DMS 273 (cell line): ENCODE measurements at regions not wholly inside any gene's neighbourhood (a gene's known extent, or its start where the extent isn't known, plus 50 kb on each side); places are given as distances from the start of the nearest gene placed in this dataset.
"Not testable (repeated sequence)": the region's sequence is repeated elsewhere in the genome, so short reads cannot be mapped to it uniquely, and the experiment has no call there.

Experiments used
- DNase-seq: peaks from one replicate; lab custom pipeline; 2025; ENCODE audit not compliant: unreplicated experiment; lab: John Stamatoyannopoulos, UW

DNA sequence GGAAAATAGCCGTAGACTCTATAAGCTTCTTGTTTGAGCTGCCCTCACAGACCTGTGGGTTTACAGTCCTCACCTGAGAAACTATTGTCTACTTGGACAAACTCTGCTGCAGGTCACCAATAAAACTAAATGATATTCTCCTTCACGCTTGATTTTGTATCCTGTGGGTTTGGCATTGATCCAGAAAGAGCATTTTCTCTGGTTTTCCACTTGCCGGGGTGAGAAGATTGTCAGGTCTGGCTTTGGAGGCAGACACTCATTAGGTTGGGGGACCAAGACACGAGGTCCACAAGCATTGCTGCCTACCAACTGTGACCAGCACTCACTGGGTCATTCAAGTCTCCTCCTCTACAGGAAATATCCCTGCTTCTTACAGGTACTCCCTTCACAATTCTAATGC, 68.5 kb downstream of the CDC14C start:
- DNase-seq: no peak

DNA sequence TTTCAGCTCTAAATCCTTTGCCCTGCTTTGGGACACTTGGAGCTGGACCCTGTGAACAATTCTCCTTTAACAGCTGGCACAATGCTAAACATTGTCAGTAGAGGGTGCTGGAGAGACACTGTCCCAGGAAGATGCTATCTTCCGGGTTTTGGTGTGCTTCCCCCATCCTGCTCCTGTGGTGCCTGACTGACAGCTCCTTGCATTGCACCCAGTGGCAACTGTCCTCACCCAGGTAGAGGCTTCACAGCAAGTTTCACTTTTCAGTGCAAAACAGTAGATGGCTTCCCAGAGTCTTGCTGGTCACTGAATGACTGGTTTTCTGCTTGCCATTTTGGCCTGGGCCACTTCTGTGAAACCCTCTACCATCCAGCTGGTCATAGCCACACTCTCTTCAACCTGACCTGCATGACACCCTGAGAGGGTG, 77.3 kb downstream of the CDC14C start:
- DNase-seq: peak; percentile 81

- DNase-seq: no peak
Measured at GRCh38 chr7:49010717-49011116, 86.4 kb downstream of the CDC14C start.

DNA sequence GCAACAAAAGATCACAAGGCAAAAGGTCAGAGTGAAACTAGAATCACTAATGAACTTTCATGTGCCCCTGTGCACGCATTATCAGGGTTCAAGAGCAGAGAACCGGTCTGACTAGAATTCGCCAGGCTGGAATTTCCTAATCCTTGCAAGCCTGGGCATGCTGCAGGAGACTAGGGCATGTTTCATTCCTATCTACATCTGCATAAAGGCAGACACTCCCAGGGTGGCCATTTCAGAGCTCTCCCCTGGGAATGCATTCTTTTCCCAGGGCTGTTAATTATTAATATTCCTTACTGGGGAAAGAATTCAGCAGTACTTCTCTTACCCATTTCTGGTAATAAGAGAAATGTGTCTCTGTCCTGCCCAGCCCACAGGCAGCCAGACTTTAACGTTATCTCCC, 90.5 kb downstream of the CDC14C start:
- DNase-seq: no peak

DNA sequence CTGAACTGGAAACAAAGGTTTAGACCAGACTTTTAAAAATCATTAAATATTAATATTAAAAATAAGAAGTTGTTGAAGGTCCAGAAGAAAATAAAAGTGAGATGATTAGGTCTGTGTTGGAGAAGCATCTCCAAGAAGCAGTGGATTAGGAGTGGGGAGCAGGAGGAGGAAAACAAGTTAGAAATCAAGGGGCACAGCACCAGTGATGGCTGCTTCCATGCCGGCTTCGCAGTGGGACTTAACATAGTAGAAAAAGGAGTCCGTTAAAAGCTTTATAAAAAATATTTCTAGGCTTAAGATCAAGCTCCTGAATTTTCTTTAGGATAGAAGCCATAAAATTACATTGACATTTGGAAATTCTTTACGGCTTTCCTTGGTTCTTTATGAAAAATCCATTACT, 95.8 kb downstream of the CDC14C start:
- no peak for DNase-seq

DNA sequence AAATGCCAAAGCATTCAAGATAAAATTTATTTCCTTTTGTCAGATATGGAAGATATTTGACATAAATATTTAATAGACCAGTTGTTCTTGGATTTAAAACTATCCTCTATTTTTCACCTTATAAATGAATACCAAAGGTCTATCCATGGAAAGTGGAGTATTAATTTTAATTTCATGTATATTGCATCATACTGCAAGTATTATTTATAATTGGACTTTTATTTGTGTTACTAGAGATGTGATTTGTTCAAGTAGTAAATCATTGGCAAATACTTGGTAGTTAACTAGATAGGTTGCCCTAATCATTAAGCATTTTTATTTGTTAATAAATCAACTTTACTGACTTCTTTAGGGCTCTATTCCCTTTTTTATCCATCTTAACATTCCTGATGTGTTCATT, 98.1 kb downstream of the CDC14C start:
- no peak for DNase-seq

DNA sequence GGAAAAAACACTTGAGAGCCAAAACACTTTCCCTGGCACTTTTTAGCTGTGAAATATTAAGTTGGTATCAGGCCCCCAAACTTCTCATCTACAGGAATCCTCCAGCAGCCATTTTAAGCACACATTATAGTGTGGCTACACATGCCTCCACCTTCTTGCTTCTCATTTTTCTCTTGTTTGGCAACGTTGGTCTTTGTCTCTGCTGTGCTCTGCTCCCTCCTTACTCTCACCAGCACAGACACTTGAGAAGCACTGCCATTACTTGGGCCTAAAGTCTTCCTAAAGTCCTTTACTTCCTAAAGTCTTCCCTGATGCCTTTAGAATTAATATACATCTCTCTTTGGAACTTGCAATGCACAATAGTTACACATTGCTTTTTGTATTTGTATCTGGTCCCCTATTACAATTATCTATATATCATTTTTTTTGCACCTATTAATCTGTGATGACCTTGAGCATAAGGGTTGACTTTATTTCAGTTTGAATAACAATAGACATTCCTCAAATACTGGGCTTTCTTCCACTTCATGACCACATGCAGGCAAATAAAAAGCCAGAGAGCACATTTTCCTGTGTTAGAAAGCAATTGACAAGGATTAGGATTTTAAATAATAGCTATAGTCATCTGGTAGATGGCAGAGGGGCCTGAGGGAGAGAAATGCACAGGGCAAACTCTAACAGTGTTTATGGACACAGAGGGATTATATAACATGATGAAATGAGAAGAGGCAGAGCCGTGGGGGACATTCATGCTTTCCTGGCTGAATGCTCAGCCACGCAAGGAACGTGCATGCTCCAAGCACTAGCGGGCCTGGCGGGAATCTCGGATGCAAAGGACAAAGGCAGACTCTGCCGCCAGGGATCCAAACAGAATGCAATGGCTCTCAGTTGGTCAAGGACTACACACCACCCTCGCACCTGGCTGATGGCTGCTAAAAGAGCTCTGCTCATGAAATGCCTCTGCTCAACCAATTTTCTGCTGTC, 99.3 kb downstream of the CDC14C start:
- no peak for DNase-seq

- no peak for DNase-seq
Measured at GRCh38 chr7:49030221-49030620, 105.9 kb downstream of the CDC14C start.

GRCh38 chr7:49033140-49033539, 108.8 kb downstream of the CDC14C start:
- not testable (repeated sequence) for DNase-seq

DNA sequence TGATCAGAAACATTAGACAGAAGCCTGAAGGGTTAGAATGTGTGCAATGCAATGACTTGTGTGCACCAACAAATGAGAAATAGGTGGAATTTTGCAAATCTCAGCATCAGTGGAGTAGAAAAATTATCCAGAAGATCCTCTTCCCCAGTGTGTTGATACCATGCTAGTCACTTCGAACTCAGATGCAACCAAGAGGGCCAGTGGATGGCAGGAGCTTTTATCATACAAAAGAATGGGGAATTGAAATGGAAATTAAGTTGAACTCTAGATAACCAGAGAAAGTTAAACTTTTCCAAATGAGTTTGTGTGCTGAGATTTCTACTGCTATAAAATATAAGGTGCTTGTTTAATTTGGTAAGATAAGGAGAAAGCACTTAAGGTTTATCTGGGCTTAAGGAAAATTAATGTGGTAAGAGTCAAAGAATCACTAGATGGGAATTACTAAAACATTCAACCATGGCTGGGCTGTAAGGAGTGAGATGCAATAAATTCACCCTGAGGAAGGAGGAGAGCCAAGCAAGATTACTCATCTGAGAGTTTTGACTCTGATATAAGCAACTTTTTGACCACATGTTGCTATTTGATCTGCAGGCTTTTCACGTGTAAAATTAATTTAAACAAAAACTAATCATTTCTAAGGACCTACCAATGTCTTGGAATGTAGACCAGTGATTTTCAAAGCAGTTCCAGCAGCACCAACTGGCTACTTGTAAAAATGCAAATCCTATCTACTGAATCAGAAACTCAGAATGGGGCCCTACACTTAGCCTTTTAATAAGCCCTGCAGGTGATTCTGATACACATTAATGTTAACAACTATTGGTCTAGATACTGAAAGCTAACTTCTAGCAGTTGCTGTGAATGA, 113.2 kb downstream of the CDC14C start:
- no peak for DNase-seq

DNA sequence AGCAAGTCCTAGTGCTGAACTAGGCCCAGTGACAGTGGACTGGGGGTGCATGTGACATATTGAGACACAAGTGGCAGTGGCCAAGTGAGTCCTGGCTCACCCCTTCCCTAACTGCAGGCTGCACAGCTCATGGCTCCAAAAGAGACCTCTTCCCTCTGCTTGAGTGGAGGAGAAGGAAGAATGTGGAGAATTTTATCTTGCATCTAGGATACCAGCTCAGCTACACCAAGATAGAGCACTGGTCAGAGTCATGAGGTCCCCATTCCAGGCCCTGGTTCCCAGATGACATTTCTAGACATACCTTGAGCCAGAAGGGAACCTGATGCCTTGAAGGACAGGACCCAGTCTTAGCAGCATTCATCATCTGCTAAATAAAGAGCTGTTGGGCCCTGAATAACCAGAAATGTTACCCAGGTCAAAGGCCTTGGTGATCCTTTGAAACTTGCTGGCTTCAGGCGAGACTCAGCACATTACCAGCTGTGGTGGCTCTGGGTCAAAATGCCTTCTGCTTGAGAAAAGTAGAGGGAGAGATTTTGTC, 114.5 kb downstream of the CDC14C start:
- no peak for DNase-seq

GRCh38 chr7:49060743-49061142, 136.4 kb downstream of the CDC14C start:
- no peak for DNase-seq

- DNase-seq: no peak
Measured at GRCh38 chr7:49074538-49074937, 150.2 kb downstream of the CDC14C start.

DNA sequence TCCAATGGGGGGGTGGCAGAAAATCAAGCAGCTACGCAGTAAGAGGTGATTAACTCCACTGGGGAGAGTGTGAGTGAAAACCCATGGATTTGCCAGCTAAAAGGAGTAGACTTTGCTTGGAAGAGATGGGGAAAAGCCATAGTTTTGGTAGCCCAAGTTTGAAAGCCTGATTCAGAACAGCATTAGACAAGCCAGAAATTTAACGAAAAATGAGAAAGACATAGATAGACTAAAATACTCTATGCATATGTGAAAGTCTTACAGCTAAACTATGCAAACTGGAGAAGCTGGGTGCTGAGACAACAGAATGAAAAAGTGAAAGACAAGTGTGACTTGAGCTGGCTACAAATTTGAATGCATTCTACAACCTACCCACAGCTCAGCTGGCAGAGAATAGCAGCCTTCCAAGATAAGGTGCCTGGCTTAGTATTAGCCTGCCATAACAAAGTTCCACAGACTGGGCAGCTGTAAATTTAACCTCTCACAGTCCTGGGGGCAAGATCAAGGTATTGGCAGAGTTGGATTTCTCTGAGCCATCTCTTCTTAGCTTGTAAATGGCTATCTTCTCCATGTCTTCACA, 156.6 kb downstream of the CDC14C start:
- no peak for DNase-seq

GRCh38 chr7:49088017-49088416, 163.7 kb downstream of the CDC14C start:
- no peak for DNase-seq

DNA sequence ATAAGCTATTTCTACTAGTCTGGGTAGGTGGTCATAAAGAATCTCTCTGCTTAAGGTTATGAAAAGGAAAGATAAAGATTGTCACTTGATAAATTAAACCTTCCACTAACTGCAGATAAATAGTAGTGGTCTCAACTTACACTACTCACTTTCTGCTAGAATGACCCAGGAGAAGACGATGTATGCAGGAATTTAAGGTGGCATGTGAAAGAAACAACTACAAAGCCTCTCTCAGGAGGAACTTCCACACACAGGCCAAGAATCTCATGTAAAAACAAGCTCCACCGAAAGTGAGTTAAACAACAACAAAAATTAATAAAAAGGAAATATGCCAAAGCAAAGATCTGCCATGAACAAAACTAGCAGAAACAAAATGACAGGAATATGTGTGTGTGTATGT, 165.4 kb downstream of the CDC14C start:
- no peak for DNase-seq

- DNase-seq: no peak
Measured at GRCh38 chr7:49091089-49091488, 166.7 kb downstream of the CDC14C start.

GRCh38 chr7:49091519-49091918, 167.2 kb downstream of the CDC14C start:
- DNase-seq: no peak

GRCh38 chr7:49093218-49093617, 168.9 kb downstream of the CDC14C start:
- DNase-seq: no peak

DNA sequence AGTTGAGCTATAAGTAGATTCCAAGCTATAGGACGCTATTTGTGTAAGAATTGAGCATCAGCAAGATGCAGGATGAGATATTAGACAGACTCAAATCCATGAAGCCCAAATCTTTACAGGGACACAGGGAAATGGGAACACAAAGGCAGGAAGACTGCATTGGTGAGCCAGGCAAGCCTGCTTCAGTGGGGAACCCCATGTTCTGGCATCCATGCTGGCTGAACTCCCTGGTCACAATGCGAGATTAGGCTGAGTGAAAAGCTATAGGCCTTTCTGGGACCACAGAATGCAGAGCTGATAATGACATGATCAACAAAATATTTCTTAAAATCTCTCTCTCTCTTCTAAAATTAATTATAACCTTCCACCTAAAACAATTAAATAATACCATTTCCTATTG, 170.5 kb downstream of the CDC14C start:
- no peak for DNase-seq
